HUES6 (cell line): ENCODE measurements at regions not wholly inside any gene's neighbourhood (a gene's known extent, or its start where the extent isn't known, plus 50 kb on each side); places are given as distances from the start of the nearest gene placed in this dataset.
"Not testable (repeated sequence)": the region's sequence is repeated elsewhere in the genome, so short reads cannot be mapped to it uniquely, and the experiment has no call there.

Experiments used
- H3K27ac ChIP-seq: 2 replicates; pipeline ENCODE4 v1.7.0; 2013; ENCODE audit warnings: low read depth, mild to moderate bottlenecking, low read length, inconsistent platforms
- H3K27me3 ChIP-seq: 2 replicates; pipeline ENCODE4 v1.6.1; 2013; ENCODE audit warnings: low read length; ENCODE audit not compliant: control insufficient read depth, insufficient read depth
- H3K36me3 ChIP-seq: 2 replicates; pipeline ENCODE4 v1.6.1; 2013; ENCODE audit warnings: low read length; ENCODE audit not compliant: control insufficient read depth, insufficient read depth
- H3K4me1 ChIP-seq: 2 replicates; pipeline ENCODE4 v1.6.1; 2013; ENCODE audit warnings: low read length; ENCODE audit not compliant: control insufficient read depth, insufficient read depth
- H3K4me3 ChIP-seq: 2 replicates; pipeline ENCODE4 v1.5.1; 2013; ENCODE audit warnings: low read depth, low read length
- H3K9ac ChIP-seq: one replicate; pipeline ENCODE4 v1.6.1; 2013; ENCODE audit warnings: mild to moderate bottlenecking, low read length
- H3K9me3 ChIP-seq: 2 replicates; pipeline ENCODE4 v1.6.1; 2013; ENCODE audit warnings: low read depth, low read length; ENCODE audit not compliant: control insufficient read depth, insufficient read depth

- H3K4me3 ChIP-seq: no peak overlapping the region
These were observed 194.7 kb upstream of the GLI2 start for GRCh38 chr2:120540719-120541552.

GRCh38 chr2:120541553-120541932 is 194.1 kb upstream of the GLI2 start:
- no peak overlapping the region for H3K4me3 ChIP-seq
- H3K27me3 ChIP-seq: peaks cover 32% of the 10 kb centered on the region
- peaks cover 22% of the 10 kb centered on the region for H3K4me1 ChIP-seq
- H3K36me3 ChIP-seq: no peaks in the 10 kb centered on the region
- H3K9ac ChIP-seq: no peak overlapping the region
- no peak overlapping the region for H3K27ac ChIP-seq
- no peaks in the 10 kb centered on the region for H3K9me3 ChIP-seq

More at GRCh38 chr2:120540719-120541552, 194.7 kb upstream of the GLI2 start:
- no peaks in the 10 kb centered on the region for H3K36me3 ChIP-seq
- no peak overlapping the region for H3K9ac ChIP-seq
- peaks cover 34% of the 10 kb centered on the region for H3K27me3 ChIP-seq
- no peaks in the 10 kb centered on the region for H3K9me3 ChIP-seq
- no peak overlapping the region for H3K27ac ChIP-seq
- H3K4me1 ChIP-seq: peaks cover 17% of the 10 kb centered on the region

- Histone ChIP-seq H3K4me1 (peaks cover 22% of the 10 kb centered on the region), H3K36me3 (no peaks in the 10 kb centered on the region), H3K9ac (no peak overlapping the region), H3K4me3 (no peak overlapping the region), H3K27ac (no peak overlapping the region), H3K27me3 (peaks cover 33% of the 10 kb centered on the region), H3K9me3 (no peaks in the 10 kb centered on the region)
These were observed 193.5 kb upstream of the GLI2 start for GRCh38 chr2:120541972-120542670.

- no peak overlapping the region for H3K27ac ChIP-seq
- H3K4me3 ChIP-seq: no peak overlapping the region
- H3K36me3 ChIP-seq: no peaks in the 10 kb centered on the region
- peaks cover 22% of the 10 kb centered on the region for H3K4me1 ChIP-seq
- H3K27me3 ChIP-seq: peaks cover 32% of the 10 kb centered on the region
- H3K9me3 ChIP-seq: no peaks in the 10 kb centered on the region
- H3K9ac ChIP-seq: no peak overlapping the region
These were observed 192.6 kb upstream of the GLI2 start for GRCh38 chr2:120542911-120543527.

GRCh38 chr2:120543899-120544298 is 191.8 kb upstream of the GLI2 start:
- peaks cover 22% of the 10 kb centered on the region for H3K4me1 ChIP-seq
- peaks cover 31% of the 10 kb centered on the region; the same call in 1 of the 2 replicates for H3K27me3 ChIP-seq
- H3K36me3 ChIP-seq: no peaks in the 10 kb centered on the region
- no peak overlapping the region for H3K27ac ChIP-seq
- no peaks in the 10 kb centered on the region for H3K9me3 ChIP-seq
- H3K4me3 ChIP-seq: no peak overlapping the region
- no peak overlapping the region for H3K9ac ChIP-seq

- H3K9ac ChIP-seq: no peak overlapping the region
These were observed 191.1 kb upstream of the GLI2 start for GRCh38 chr2:120544522-120544921.

GRCh38 chr2:120545007-120545406 is 190.7 kb upstream of the GLI2 start:
- Histone ChIP-seq H3K27me3 (peaks cover 28% of the 10 kb centered on the region), H3K4me1 (peaks cover 16% of the 10 kb centered on the region)
- H3K9me3 ChIP-seq, H3K27ac ChIP-seq, H3K36me3 ChIP-seq, H3K9ac ChIP-seq, H3K4me3 ChIP-seq: not testable (repeated sequence)

More at GRCh38 chr2:120544522-120544921, 191.1 kb upstream of the GLI2 start:
- Histone ChIP-seq H3K27me3 (peaks cover 26% of the 10 kb centered on the region; the same call in 1 of the 2 replicates), H3K36me3 (no peaks in the 10 kb centered on the region), H3K9me3 (no peaks in the 10 kb centered on the region), H3K4me3 (no peak overlapping the region), H3K27ac (no peak overlapping the region), H3K4me1 (peaks cover 21% of the 10 kb centered on the region)

- H3K4me1 ChIP-seq: peaks cover 11% of the 10 kb centered on the region
- no peak overlapping the region for H3K27ac ChIP-seq
- H3K27me3 ChIP-seq: peaks cover 31% of the 10 kb centered on the region
- H3K36me3 ChIP-seq: no peaks in the 10 kb centered on the region
- no peak overlapping the region for H3K9ac ChIP-seq
- H3K4me3 ChIP-seq: no peak overlapping the region
- H3K9me3 ChIP-seq: no peaks in the 10 kb centered on the region
These were observed 190.1 kb upstream of the GLI2 start for GRCh38 chr2:120545521-120546047.

- no peaks in the 10 kb centered on the region for H3K36me3 ChIP-seq
- H3K27me3 ChIP-seq: peaks cover 37% of the 10 kb centered on the region
- peaks cover 7% of the 10 kb centered on the region; the same call in 1 of the 2 replicates for H3K4me1 ChIP-seq
- H3K4me3 ChIP-seq: no peak overlapping the region
- no peaks in the 10 kb centered on the region for H3K9me3 ChIP-seq
- no peak overlapping the region for H3K27ac ChIP-seq
- H3K9ac ChIP-seq: no peak overlapping the region
These were observed 189.4 kb upstream of the GLI2 start for GRCh38 chr2:120546048-120546864.

- Histone ChIP-seq H3K27me3 (peaks cover 43% of the 10 kb centered on the region), H3K27ac (no peak overlapping the region), H3K4me1 (peaks cover 7% of the 10 kb centered on the region; the same call in 1 of the 2 replicates), H3K9me3 (no peaks in the 10 kb centered on the region), H3K4me3 (no peak overlapping the region), H3K9ac (no peak overlapping the region), H3K36me3 (no peaks in the 10 kb centered on the region)
These were observed 188.7 kb upstream of the GLI2 start for GRCh38 chr2:120546865-120547390.
